NCI-H146 treated with DMSO at 0.1 percent for 48 hours (cell line): ENCODE measurements at regions not wholly inside any gene's neighbourhood (a gene's known extent, or its start where the extent isn't known, plus 50 kb on each side); places are given as distances from the start of the nearest gene placed in this dataset.

Experiments
- DNase-seq: peaks from one replicate; lab custom pipeline; 2025; ENCODE audit not compliant: unreplicated experiment; lab: John Stamatoyannopoulos, UW

DNA sequence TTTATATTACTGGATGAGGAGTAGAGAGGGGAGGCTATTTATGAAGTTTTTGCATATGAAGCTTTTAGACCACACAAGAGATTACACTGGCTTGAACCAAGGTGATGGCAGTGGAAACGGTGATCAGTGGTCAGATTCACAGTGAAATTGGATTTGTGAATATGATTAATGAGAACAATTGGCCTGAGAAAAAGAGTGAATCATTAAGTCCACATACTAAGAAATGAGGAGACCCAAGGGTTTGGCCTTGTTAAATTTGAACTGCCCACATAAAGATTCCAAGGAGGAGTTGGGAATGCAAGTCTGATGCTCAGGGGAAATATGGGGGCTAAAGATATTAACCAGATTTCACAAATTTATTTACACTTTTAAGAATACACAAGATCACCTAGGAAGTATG, 155.3 kb upstream of the ADGRL3 start:
- no peak for DNase-seq

DNA sequence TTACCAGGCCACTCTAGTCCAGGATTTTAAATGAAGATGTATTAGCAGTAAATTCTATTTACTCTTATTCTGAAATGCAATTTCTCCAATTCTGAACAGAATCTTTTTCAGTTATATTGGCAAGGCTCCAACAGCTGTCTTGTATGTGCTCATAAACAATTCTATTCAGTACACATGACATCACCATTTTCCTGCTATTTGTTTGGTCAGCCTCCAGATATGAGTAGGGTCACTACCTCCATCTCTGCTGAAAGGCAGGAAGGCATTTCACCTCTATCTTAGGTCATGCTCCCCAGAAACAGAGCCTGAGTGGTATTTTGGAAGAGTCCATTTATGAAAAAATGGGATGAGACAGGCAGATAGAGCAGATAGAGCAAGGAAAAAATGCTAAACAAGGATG, 151.1 kb upstream of the ADGRL3 start:
- no peak for DNase-seq

- DNase-seq = no peak
These were observed 132.7 kb upstream of the ADGRL3 start for GRCh38 chr4:61067381-61067780.

DNA sequence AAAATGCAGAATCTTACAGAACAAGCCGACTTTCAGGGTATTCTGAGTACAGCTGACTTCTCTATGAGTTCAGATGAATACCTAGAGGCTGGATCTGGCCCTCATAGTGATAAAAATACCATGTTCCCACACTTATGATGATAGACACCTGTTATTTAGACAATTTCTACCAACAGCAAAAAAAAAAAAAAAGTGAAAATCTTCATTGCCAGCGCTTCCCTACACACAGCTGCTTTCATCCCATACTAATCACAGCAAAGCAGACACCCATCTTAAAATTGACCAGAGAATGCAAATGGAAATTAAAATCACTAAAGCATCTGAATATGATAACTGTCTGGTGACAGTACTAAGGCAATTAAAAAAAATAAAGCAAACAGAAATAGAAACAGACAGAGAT, 132.1 kb upstream of the ADGRL3 start:
- no peak for DNase-seq

DNA sequence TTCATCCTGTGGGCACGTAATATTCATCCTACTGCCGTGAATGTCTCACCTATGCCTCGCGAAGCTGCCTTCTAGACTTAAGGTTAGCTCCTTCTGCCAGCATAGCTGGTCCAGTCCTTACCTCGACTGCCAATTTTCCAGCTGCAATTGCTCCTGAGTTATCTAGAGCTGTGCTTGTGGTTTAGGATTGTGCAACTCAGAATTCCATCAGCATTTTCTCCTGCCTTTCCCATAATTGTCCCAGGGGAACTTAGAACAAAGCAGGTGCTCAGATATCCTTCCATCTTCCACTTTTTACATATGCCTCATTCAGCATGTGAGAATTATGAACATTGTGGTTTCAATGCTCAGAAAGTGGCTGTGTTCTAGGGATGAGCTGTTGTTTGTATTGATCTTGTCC, 131.4 kb upstream of the ADGRL3 start:
- DNase-seq = no peak

GRCh38 chr4:61070269-61070668, 129.9 kb upstream of the ADGRL3 start:
- DNase-seq = no peak

DNA sequence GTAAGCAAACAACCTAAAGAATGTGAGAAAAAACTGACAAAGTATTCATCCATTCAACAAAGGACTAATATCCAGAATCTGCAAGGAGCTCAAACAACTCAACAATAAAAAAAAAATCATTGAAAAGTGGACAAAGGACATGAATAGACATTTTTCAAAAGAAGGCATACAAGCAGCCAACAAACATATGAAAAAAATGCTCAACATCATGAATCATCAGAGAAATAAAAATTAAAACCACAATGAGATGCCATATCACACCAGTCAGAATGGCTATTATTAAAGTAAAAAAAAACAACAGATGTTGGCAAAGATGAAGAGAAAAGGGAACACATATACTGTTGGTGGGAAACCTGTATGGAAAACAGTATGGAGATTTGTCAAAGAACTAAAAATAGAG, 120.7 kb upstream of the ADGRL3 start:
- no peak for DNase-seq

DNA sequence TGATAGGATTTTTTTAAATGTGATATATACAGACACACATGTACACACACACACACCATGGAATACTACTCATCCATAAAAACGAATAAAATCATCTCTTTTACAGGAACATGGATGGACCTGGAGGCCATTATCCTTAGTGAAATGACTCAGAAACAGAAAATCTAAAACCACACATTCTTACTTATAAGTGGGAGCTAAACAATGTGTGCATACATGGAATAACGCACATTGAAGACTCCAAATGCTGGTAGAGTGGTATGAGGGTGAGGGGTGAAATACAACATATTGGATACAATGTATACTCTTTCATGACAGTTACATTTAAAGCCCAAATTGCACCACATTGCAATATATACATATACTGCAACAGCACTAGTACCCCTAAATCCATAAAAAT, 120.2 kb upstream of the ADGRL3 start:
- DNase-seq = no peak

- DNase-seq = no peak
These were observed 114.6 kb upstream of the ADGRL3 start for GRCh38 chr4:61085534-61085933.

DNA sequence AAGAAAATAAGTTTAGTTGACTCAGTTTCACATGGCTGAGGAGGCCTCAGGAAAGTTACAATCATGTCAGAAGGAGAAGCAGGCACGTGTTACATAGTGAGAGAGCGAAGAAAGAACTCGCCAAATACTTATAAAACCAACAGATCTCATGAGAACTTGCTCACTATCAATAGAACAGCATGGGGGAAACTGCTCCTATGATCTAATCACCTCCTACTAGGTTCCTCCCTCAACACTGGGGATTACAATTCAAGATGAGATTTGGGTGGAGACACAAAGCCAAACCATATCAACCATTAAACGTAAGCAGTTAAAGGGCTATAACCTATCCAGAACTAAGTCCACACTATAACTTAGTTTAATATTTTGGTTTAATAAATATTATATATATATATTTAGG, 113.8 kb upstream of the ADGRL3 start:
- no peak for DNase-seq

GRCh38 chr4:61086979-61087378, 113.1 kb upstream of the ADGRL3 start:
- DNase-seq = no peak

DNA sequence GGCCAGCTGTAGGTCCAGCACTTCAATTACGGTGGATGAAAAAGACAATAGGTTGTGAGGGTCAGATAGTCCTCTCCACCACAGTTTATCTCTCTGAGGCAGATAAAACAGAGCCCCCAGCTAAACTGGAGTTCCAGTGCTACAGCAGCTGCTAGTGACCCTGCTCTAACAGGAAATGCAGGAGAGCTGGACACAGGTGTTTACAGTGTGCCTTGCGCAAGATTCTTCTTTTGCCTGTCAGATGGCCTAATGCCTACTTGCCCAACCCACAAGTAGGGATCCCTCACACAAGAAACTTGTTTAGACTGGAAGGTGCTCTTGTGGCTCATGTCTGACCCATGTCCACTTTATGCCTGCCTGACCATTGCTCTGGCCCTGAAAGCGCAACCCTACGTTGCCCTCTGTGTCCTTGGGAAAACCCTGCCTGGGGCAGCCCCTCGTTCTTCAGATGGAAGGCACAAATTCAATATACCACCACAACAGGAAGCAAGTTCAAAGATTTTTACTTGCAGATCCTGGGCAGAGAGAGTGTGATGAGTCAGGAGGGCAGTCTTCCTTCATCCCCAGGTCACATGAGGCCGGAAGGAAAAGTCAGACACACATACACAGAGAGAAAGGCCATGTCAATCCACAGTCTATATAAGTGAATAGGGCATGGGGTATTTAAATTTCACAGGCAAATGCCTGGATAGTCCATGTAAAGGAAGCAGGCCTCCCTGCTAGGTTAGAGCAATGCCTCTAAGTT, 105.1 kb upstream of the ADGRL3 start:
- DNase-seq = no peak

GRCh38 chr4:61128682-61129081, 71.4 kb upstream of the ADGRL3 start:
- no peak for DNase-seq

- no peak for DNase-seq
These were observed 70.2 kb upstream of the ADGRL3 start for GRCh38 chr4:61129971-61130370.

DNA sequence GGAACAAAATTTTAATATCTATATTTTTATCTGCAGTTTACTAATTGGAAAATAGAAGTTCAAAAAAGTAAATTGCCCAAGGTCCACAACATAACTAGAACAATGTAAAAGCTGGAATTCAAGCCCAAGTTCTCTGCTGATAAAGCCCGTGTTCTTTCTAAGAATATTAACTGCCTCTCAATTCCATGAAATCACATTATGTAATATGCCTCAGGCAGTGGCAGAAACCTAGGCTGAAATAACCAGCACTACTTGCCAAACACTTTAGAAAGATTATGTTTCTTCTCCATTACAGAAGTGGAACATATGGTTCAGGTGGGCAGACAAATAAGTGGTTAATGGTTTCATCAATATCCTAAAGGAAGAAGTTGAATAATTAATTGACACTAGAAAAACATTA, 56.7 kb upstream of the ADGRL3 start:
- no peak for DNase-seq

DNA sequence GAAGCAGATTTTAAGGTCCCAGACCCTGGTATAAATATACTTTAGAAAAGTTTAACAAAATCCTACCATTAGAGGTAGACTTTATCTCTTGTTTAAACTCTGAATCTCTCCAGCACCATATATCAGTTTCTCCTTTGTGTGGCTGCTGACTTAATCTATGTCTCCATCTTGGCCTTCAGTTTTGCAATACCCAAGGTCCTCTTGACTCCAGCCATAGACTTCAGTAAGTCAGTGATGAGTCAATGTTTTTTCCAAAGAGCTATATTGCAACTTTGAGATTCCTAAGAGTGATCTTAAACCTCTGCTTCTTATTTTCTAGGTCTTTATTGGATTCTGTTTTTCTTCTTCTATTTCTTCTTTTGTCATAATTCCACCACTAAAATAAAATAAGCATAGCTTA, 50.8 kb upstream of the ADGRL3 start:
- no peak for DNase-seq
